ENCODE measurements at regions not wholly inside any gene's neighbourhood (a gene's known extent, or its start where the extent isn't known, plus 50 kb on each side); places are given as distances from the start of the nearest gene placed in this dataset.

GRCh38 chr5:39660020-39660419 lies 235.2 kb upstream of the DAB2 start:
- H3K56ac ChIP-seq (ENCODE audit: insufficient read length, low read depth, low read length): no peak overlapping the region
- H3K4ac ChIP-seq (ENCODE audit: low read depth, low read length): no peak overlapping the region
- no peak for DNase-seq
- Mint-ChIP-seq H3K4me1 (peaks cover 13 to 14% of the 10 kb centered on the region in 2 experiments), H3K9me3 (peaks cover 0 to 7% of the 10 kb centered on the region in 2 experiments; a peak in 1 of 5 replicates), H3K27me3 (ENCODE audit: low read depth) (peaks cover 4% of the 10 kb centered on the region; the same call in 1 of the 2 replicates), H3K36me3 (ENCODE audit: insufficient read depth in 1 of 3, low read depth in 3 of 3) (peaks cover 0 to 5% (median 2%) of the 10 kb centered on the region in 3 experiments; a peak in 3 of 7 replicates), H3K27ac (no peak overlapping the region), H3K4me3 (no peak overlapping the region)
- H4K20me1 ChIP-seq (ENCODE audit: control insufficient read depth, insufficient read depth, insufficient read length): no peaks in the 10 kb centered on the region
- H3K9ac ChIP-seq (ENCODE audit: extremely low read depth, insufficient read length, low read length): no peak overlapping the region
- no peak overlapping the region for H3K4me2 ChIP-seq (ENCODE audit: insufficient read depth, insufficient read length, low read length)
- H2AFZ ChIP-seq (ENCODE audit: low read length): no peak overlapping the region
- no peak overlapping the region for H2BK15ac ChIP-seq (ENCODE audit: low read depth, low read length)
- H3K27me3 ChIP-seq (ENCODE audit: insufficient read depth, low read length): no peaks in the 10 kb centered on the region
- H3K23ac ChIP-seq (ENCODE audit: insufficient read length, low read depth, low read length): no peak overlapping the region
- H2AK5ac ChIP-seq (ENCODE audit: insufficient read length, low read length): no peak overlapping the region
- H2BK20ac ChIP-seq (ENCODE audit: low read depth, low read length, poor library complexity, severe bottlenecking): no peak overlapping the region
- H3K27ac ChIP-seq (ENCODE audit: insufficient read length, low read depth, low read length): no peak overlapping the region
- no peak overlapping the region for H4K5ac ChIP-seq (ENCODE audit: insufficient read length, low read depth, low read length)
- no peak overlapping the region for H2BK12ac ChIP-seq (ENCODE audit: insufficient read length, low read depth, low read length)
- no peaks in the 10 kb centered on the region for H3K9me3 ChIP-seq (ENCODE audit: control insufficient read depth, low read depth, low read length)
- no CpG with 5 or more reads among the region's 1 CpG for WGBS (ENCODE audit: extremely low coverage, insufficient read length, low lambda C conversion rate)
- H3K23me2 ChIP-seq (ENCODE audit: insufficient read length, low read depth, low read length, poor library complexity, severe bottlenecking): no peaks in the 10 kb centered on the region
- peaks cover 2% of the 10 kb centered on the region; the same call in 1 of the 2 replicates for H3K4me1 ChIP-seq (ENCODE audit: insufficient read depth, low read length)
- no peak overlapping the region for H2BK5ac ChIP-seq (ENCODE audit: insufficient read length, low read length)
- no peak overlapping the region for H4K8ac ChIP-seq (replicated peaks; ENCODE audit: insufficient read length, low read depth, low read length)
- no peak overlapping the region for H3K18ac ChIP-seq (ENCODE audit: insufficient read length, low read depth, low read length)
- H2BK120ac ChIP-seq (ENCODE audit: low read depth, low read length, poor library complexity, severe bottlenecking): no peak overlapping the region
- no peak overlapping the region for H3K14ac ChIP-seq (ENCODE audit: insufficient read depth, low read length)
- H4K91ac ChIP-seq (ENCODE audit: insufficient read length, low read depth, low read length): no peak overlapping the region
- no peaks in the 10 kb centered on the region for H3K79me2 ChIP-seq (ENCODE audit: insufficient read depth, low read length)
- no peak overlapping the region for H3T11ph ChIP-seq (ENCODE audit: low read length)
- no peak for TF ChIP-seq CTCF (conservative IDR thresholded peaks at IDR 0.05)
- no peaks in the 10 kb centered on the region for H3K79me1 ChIP-seq (ENCODE audit: insufficient read depth, low read depth, low read length, poor library complexity, severe bottlenecking)

All from H9 (cell line).